HEK293 (cell line): ENCODE measurements at regions not wholly inside any gene's neighbourhood (a gene's known extent, or its start where the extent isn't known, plus 50 kb on each side); places are given as distances from the start of the nearest gene placed in this dataset.

Source experiments
- CTCF ChIA-PET: fragments of 350-600 bp; formaldehyde crosslinking; extraction: SDS; loops from one replicate; lab custom pipeline; 2021; ENCODE audit warnings: antibody characterized with exemption; lab: Yijun Ruan, JAX
- POLR2A ChIA-PET: fragments of 300-600 bp; formaldehyde crosslinking; extraction: SDS; loops from one replicate; lab custom pipeline; 2020; ENCODE audit warnings: antibody characterized with exemption, inconsistent platforms; lab: Yijun Ruan, JAX
- H3K27ac ChIP-seq: fragments of 200-500 bp; sonication (Bioruptor generic); 2 replicates; pipeline ENCODE4 v1.5.1; 2014; ENCODE audit warnings: low read depth, low read length, control low read depth, inconsistent platforms; ENCODE audit errors: extremely low read depth
- H3K36me3 ChIP-seq, 2 experiments: fragments of 200-500 bp in 1 of 2; sonication (Bioruptor generic) in 1 of 2; 1 replicate in 1 of 2; 2 replicates in 1 of 2; pipeline ENCODE4 v1.5.1; 2014 to 2017; ENCODE audit warnings: inconsistent platforms in 2 of 2, low read length in 2 of 2; ENCODE audit not compliant: control insufficient read depth in 2 of 2, insufficient read depth in 1 of 2
- H3K4me1 ChIP-seq: fragments of 200-500 bp; sonication (Bioruptor generic); 2 replicates; pipeline ENCODE4 v1.5.1; 2014; ENCODE audit warnings: mild to moderate bottlenecking, low read length, inconsistent platforms; ENCODE audit not compliant: control insufficient read depth, insufficient read depth
- H3K4me3 ChIP-seq: 2 replicates; pipeline ENCODE4 v1.5.1; 2011; ENCODE audit warnings: low read depth, mild to moderate bottlenecking, control low read depth, low read length, moderate library complexity
- H3K9me3 ChIP-seq: fragments of 200-500 bp; sonication (Bioruptor generic); 2 replicates; pipeline ENCODE4 v1.5.1; 2014; ENCODE audit warnings: low read depth, low read length, inconsistent platforms; ENCODE audit not compliant: control insufficient read depth, insufficient read depth
- GFI1B ChIP-seq: fragments of 450-650 bp; formaldehyde crosslinking; IDR thresholded peaks from 2 replicates; pipeline ENCODE4 v1.5.1; 2016; ENCODE audit warnings: missing biosample characterization, missing genetic modification characterization
- GLI4 ChIP-seq: fragments of 450-650 bp; formaldehyde crosslinking; IDR thresholded peaks from 2 replicates; pipeline ENCODE4 v1.5.1; 2016; ENCODE audit warnings: missing biosample characterization, missing genetic modification characterization
- GLIS1 ChIP-seq: fragments of 450-650 bp; formaldehyde crosslinking; IDR thresholded peaks from 2 replicates; pipeline ENCODE4 v1.5.1; 2016; ENCODE audit warnings: missing biosample characterization, missing genetic modification characterization
- IKZF3 ChIP-seq: fragments of 450-650 bp; IDR thresholded peaks from 2 replicates; pipeline ENCODE4 v1.5.0; 2018; ENCODE audit warnings: missing biosample characterization, mild to moderate bottlenecking, missing genetic modification characterization, moderate library complexity
- KLF1 ChIP-seq: fragments of 450-650 bp; formaldehyde crosslinking; IDR thresholded peaks from 2 replicates; pipeline ENCODE4 v1.5.1; 2016; ENCODE audit warnings: missing biosample characterization, missing genetic modification characterization
- SETDB1 ChIP-seq: IDR thresholded peaks from one replicate; pipeline ENCODE4 v1.6.1; 2017; ENCODE audit warnings: mild to moderate bottlenecking, low read length, moderate library complexity, mixed read lengths; ENCODE audit not compliant: insufficient read length
- SP3 ChIP-seq: fragments of 450-650 bp; formaldehyde crosslinking; IDR thresholded peaks from 2 replicates; pipeline ENCODE4 v1.5.1; 2016; ENCODE audit warnings: missing biosample characterization, missing genetic modification characterization
- TRIM28 ChIP-seq: IDR thresholded peaks from 2 replicates; pipeline ENCODE4 v1.6.1; 2011; ENCODE audit warnings: low read length, control low read depth, borderline replicate concordance
- WT1 ChIP-seq: fragments of 450-650 bp; formaldehyde crosslinking; IDR thresholded peaks from 2 replicates; pipeline ENCODE4 v1.5.1; 2016; ENCODE audit warnings: missing biosample characterization, missing genetic modification characterization
- ZBTB17 ChIP-seq: fragments of 450-650 bp; formaldehyde crosslinking; IDR thresholded peaks from 2 replicates; pipeline ENCODE4 v1.5.1; 2016; ENCODE audit warnings: missing biosample characterization, missing genetic modification characterization
- ZBTB7A ChIP-seq: fragments of 450-650 bp; formaldehyde crosslinking; IDR thresholded peaks from 2 replicates; pipeline ENCODE4 v1.5.1; 2016; ENCODE audit warnings: low read depth, missing biosample characterization, missing genetic modification characterization
- ZFP3 ChIP-seq: fragments of 450-650 bp; formaldehyde crosslinking; IDR thresholded peaks from 2 replicates; pipeline ENCODE4 v1.5.1; 2016; ENCODE audit warnings: low read depth, missing biosample characterization, missing genetic modification characterization
- ZIC2 ChIP-seq: fragments of 450-650 bp; formaldehyde crosslinking; IDR thresholded peaks from 2 replicates; pipeline ENCODE4 v1.5.1; 2016; ENCODE audit warnings: missing biosample characterization, missing genetic modification characterization
- ZNF169 ChIP-seq: fragments of 450-650 bp; formaldehyde crosslinking; IDR thresholded peaks from 2 replicates; pipeline ENCODE4 v1.5.1; 2016; ENCODE audit warnings: missing biosample characterization, missing genetic modification characterization
- ZNF239 ChIP-seq: fragments of 450-650 bp; formaldehyde crosslinking; IDR thresholded peaks from 2 replicates; pipeline ENCODE4 v1.5.1; 2016; ENCODE audit warnings: missing biosample characterization, missing genetic modification characterization
- ZNF248 ChIP-seq: fragments of 450-650 bp; formaldehyde crosslinking; IDR thresholded peaks from 2 replicates; pipeline ENCODE4 v1.5.1; 2017; ENCODE audit warnings: missing biosample characterization, missing genetic modification characterization
- ZNF423 ChIP-seq: fragments of 450-650 bp; formaldehyde crosslinking; IDR thresholded peaks from 2 replicates; pipeline ENCODE4 v1.5.1; 2016; ENCODE audit warnings: missing biosample characterization, missing genetic modification characterization
- ZNF513 ChIP-seq: fragments of 450-650 bp; IDR thresholded peaks from 2 replicates; pipeline ENCODE4 v1.5.1; 2018; ENCODE audit warnings: missing biosample characterization, missing genetic modification characterization
- ZNF521 ChIP-seq: fragments of 450-650 bp; formaldehyde crosslinking; IDR thresholded peaks from 2 replicates; pipeline ENCODE4 v1.5.1; 2017; ENCODE audit warnings: missing biosample characterization, mild to moderate bottlenecking, missing genetic modification characterization
- ZNF558 ChIP-seq: fragments of 450-650 bp; formaldehyde crosslinking; IDR thresholded peaks from 2 replicates; pipeline ENCODE4 v1.5.1; 2016; ENCODE audit warnings: missing biosample characterization, missing genetic modification characterization
- ZNF623 ChIP-seq: fragments of 450-650 bp; formaldehyde crosslinking; IDR thresholded peaks from 2 replicates; pipeline ENCODE4 v1.5.1; 2016; ENCODE audit warnings: missing biosample characterization, missing genetic modification characterization
- ZNF654 ChIP-seq: fragments of 450-650 bp; formaldehyde crosslinking; IDR thresholded peaks from 2 replicates; pipeline ENCODE4 v1.5.1; 2016; ENCODE audit warnings: low read depth, missing biosample characterization, missing genetic modification characterization
- ZNF660 ChIP-seq: fragments of 450-650 bp; IDR thresholded peaks from 2 replicates; pipeline ENCODE4 v1.5.1; 2018; ENCODE audit warnings: missing biosample characterization, mild to moderate bottlenecking, missing genetic modification characterization
- ZNF792 ChIP-seq: fragments of 450-650 bp; formaldehyde crosslinking; IDR thresholded peaks from 2 replicates; pipeline ENCODE4 v1.5.1; 2016; ENCODE audit warnings: missing biosample characterization, missing genetic modification characterization
- ZSCAN30 ChIP-seq: fragments of 450-650 bp; IDR thresholded peaks from 2 replicates; pipeline ENCODE4 v1.5.1; 2018; ENCODE audit warnings: missing biosample characterization, mild to moderate bottlenecking, missing genetic modification characterization, moderate library complexity
- ZXDB ChIP-seq: fragments of 450-650 bp; formaldehyde crosslinking; IDR thresholded peaks from 2 replicates; pipeline ENCODE4 v1.5.1; 2016; ENCODE audit warnings: missing biosample characterization, missing genetic modification characterization
- TF ChIP-seq, protein P1 (sequence below): fragments of 450-650 bp; formaldehyde crosslinking; IDR thresholded peaks from 2 replicates; pipeline ENCODE4 v1.5.1; 2016; ENCODE audit warnings: missing biosample characterization, missing genetic modification characterization
- TF ChIP-seq, protein P2 (sequence below): fragments of 450-650 bp; formaldehyde crosslinking; IDR thresholded peaks from 2 replicates; pipeline ENCODE4 v1.5.1; 2016; ENCODE audit warnings: missing biosample characterization, missing genetic modification characterization
- TF ChIP-seq, protein P3 (sequence below): fragments of 450-650 bp; IDR thresholded peaks from 2 replicates; pipeline ENCODE4 v1.5.1; 2018; ENCODE audit warnings: missing biosample characterization, mild to moderate bottlenecking, missing genetic modification characterization
- TF ChIP-seq, protein P4 (sequence below): fragments of 450-650 bp; formaldehyde crosslinking; IDR thresholded peaks from 2 replicates; pipeline ENCODE4 v1.5.1; 2016; ENCODE audit warnings: missing biosample characterization, missing genetic modification characterization

- Histone ChIP-seq H3K4me3 (no peak overlapping the region), H3K9me3 (no peaks in the 10 kb centered on the region), H3K4me1 (no peaks in the 10 kb centered on the region), H3K36me3 (no peaks in the 10 kb centered on the region), H3K27ac (no peak overlapping the region)
- POLR2A ChIA-PET: interaction anchor here (1.1 kb wide), 2 partner anchors 73 to 79 kb away, joined by 3 to 5 read pairs; no protein-coding TSS in a partner anchor
- TF ChIP-seq TRIM28 (peak; percentile 74; the same call in 1 of the 2 replicates), ZBTB17 (tag by site-specific recombination) (peak; percentile 41), ZNF423 (tag by site-specific recombination) (no peak), ZSCAN30 (tag by site-specific recombination) (peak; percentile 11; the same call in 1 of the 2 replicates), WT1 (tag by site-specific recombination) (0 out of 2 replicates have a peak, but pooled peaks have one; percentile 37), KLF1 (tag by site-specific recombination) (peak; percentile 25; the same call in 1 of the 2 replicates), SP3 (0 out of 2 replicates have a peak, but pooled peaks have one; percentile 21), IKZF3 (tag by site-specific recombination) (no peak), ZIC2 (tag by site-specific recombination) (peak; percentile 63), ZNF623 (tag by site-specific recombination) (no peak), ZNF792 (tag by site-specific recombination) (no peak), ZNF169 (tag by site-specific recombination) (no peak), GLIS1 (tag by site-specific recombination) (peak; percentile 62), ZNF654 (tag by site-specific recombination) (peak; percentile 70), ZFP3 (no peak), GLI4 (tag by site-specific recombination) (no peak)
- TF ChIP-seq, protein P1, sequence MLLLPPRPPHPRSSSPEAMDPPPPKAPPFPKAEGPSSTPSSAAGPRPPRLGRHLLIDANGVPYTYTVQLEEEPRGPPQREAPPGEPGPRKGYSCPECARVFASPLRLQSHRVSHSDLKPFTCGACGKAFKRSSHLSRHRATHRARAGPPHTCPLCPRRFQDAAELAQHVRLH (tag by site-specific recombination): 0 out of 2 replicates have a peak, but pooled peaks have one; percentile 17
- TF ChIP-seq, protein P2, sequence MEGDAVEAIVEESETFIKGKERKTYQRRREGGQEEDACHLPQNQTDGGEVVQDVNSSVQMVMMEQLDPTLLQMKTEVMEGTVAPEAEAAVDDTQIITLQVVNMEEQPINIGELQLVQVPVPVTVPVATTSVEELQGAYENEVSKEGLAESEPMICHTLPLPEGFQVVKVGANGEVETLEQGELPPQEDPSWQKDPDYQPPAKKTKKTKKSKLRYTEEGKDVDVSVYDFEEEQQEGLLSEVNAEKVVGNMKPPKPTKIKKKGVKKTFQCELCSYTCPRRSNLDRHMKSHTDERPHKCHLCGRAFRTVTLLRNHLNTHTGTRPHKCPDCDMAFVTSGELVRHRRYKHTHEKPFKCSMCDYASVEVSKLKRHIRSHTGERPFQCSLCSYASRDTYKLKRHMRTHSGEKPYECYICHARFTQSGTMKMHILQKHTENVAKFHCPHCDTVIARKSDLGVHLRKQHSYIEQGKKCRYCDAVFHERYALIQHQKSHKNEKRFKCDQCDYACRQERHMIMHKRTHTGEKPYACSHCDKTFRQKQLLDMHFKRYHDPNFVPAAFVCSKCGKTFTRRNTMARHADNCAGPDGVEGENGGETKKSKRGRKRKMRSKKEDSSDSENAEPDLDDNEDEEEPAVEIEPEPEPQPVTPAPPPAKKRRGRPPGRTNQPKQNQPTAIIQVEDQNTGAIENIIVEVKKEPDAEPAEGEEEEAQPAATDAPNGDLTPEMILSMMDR (tag by site-specific recombination): peak; percentile 69
- TF ChIP-seq, protein P3, sequence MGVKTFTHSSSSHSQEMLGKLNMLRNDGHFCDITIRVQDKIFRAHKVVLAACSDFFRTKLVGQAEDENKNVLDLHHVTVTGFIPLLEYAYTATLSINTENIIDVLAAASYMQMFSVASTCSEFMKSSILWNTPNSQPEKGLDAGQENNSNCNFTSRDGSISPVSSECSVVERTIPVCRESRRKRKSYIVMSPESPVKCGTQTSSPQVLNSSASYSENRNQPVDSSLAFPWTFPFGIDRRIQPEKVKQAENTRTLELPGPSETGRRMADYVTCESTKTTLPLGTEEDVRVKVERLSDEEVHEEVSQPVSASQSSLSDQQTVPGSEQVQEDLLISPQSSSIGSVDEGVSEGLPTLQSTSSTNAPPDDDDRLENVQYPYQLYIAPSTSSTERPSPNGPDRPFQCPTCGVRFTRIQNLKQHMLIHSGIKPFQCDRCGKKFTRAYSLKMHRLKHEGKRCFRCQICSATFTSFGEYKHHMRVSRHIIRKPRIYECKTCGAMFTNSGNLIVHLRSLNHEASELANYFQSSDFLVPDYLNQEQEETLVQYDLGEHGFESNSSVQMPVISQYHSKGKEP (tag by site-specific recombination): no peak
- CTCF ChIA-PET: interaction anchor here (0.6 to 6.1 kb wide), 48 partner anchors 9 to 750 kb away, joined by 3 to 104 read pairs (median 6); no protein-coding TSS in a partner anchor
Observed at GRCh38 chr7:149662591-149663095, 110.7 kb downstream of the ZNF467 start.

- Histone ChIP-seq H3K36me3 (no peaks in the 10 kb centered on the region), H3K4me1 (no peaks in the 10 kb centered on the region), H3K4me3 (no peak overlapping the region), H3K27ac (no peak overlapping the region), H3K9me3 (no peaks in the 10 kb centered on the region)
- POLR2A ChIA-PET: no interaction called here
- CTCF ChIA-PET: interaction anchor here (0.7 kb wide), 1 partner anchor 89 kb away, joined by 4 read pairs; no protein-coding TSS in a partner anchor
- TF ChIP-seq GFI1B (tag by site-specific recombination) (no peak), ZNF239 (tag by site-specific recombination) (no peak), SETDB1 (no peak), ZNF521 (no peak), ZBTB7A (tag by site-specific recombination) (no peak), ZNF513 (no peak), GLI4 (tag by site-specific recombination) (no peak), ZNF248 (no peak), TRIM28 (no peak), ZXDB (tag by site-specific recombination) (no peak), ZNF558 (no peak), ZNF660 (no peak)
- TF ChIP-seq, protein P4, sequence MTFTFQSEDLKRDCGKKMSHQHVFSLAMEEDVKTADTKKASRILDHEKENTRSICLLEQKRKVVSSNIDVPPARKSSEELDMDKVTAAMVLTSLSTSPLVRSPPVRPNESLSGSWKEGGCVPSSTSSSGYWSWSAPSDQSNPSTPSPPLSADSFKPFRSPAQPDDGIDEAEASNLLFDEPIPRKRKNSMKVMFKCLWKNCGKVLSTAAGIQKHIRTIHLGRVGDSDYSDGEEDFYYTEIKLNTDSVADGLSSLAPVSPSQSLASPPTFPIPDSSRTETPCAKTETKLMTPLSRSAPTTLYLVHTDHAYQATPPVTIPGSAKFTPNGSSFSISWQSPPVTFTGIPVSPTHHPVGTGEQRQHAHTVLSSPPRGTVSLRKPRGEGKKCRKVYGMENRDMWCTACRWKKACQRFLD: no peak
Observed at GRCh38 chr7:149655784-149656183, 117.6 kb downstream of the ZNF467 start.
